ENCODE measurements at regions not wholly inside any gene's neighbourhood (a gene's known extent, or its start where the extent isn't known, plus 50 kb on each side); places are given as distances from the start of the nearest gene placed in this dataset.
"Not testable (repeated sequence)": the region's sequence is repeated elsewhere in the genome, so short reads cannot be mapped to it uniquely, and the experiment has no call there.

DNA sequence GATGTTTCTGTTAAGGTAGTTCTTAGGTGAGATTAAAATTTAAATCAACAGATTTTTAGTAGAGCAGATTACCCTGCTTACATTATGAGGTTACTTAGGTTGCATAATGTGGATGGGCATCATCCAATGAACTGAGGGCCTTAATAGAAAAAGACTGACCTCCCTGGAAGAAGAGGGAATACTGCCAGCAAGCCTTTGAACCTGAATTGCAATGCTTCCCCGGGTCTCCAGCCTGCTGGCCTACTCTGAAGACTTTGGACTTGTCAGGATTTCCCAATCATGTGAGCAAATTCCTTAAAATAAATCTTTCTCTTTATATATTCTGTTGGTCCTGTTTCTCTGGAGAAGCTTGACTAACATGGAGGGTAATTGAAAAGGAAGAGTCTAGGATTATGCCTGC, 542.1 kb upstream of the ARRDC3 start:
- H3K4me1 Mint-ChIP-seq, result peaks cover 15% of the 10 kb centered on the region
- DNase-seq (ENCODE audit: low spot score), result no peak
- ATAC-seq, result no peak
- no peaks in the 10 kb centered on the region for H3K27me3 Mint-ChIP-seq (ENCODE audit: low read depth)
- H3K9me3 Mint-ChIP-seq, result no peaks in the 10 kb centered on the region
- no peak overlapping the region for H3K4me3 Mint-ChIP-seq
- TF ChIP-seq, protein P1, sequence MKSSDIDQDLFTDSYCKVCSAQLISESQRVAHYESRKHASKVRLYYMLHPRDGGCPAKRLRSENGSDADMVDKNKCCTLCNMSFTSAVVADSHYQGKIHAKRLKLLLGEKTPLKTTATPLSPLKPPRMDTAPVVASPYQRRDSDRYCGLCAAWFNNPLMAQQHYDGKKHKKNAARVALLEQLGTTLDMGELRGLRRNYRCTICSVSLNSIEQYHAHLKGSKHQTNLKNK (CRISPR knock-in tag; IDR thresholded peaks at IDR 0.05), result no peak
- H3K27ac Mint-ChIP-seq, result no peak overlapping the region
- ChIA-PET CTCF (no interaction called here), POLR2A (no interaction called here)
- H3K36me3 Mint-ChIP-seq, result no peaks in the 10 kb centered on the region

DNA sequence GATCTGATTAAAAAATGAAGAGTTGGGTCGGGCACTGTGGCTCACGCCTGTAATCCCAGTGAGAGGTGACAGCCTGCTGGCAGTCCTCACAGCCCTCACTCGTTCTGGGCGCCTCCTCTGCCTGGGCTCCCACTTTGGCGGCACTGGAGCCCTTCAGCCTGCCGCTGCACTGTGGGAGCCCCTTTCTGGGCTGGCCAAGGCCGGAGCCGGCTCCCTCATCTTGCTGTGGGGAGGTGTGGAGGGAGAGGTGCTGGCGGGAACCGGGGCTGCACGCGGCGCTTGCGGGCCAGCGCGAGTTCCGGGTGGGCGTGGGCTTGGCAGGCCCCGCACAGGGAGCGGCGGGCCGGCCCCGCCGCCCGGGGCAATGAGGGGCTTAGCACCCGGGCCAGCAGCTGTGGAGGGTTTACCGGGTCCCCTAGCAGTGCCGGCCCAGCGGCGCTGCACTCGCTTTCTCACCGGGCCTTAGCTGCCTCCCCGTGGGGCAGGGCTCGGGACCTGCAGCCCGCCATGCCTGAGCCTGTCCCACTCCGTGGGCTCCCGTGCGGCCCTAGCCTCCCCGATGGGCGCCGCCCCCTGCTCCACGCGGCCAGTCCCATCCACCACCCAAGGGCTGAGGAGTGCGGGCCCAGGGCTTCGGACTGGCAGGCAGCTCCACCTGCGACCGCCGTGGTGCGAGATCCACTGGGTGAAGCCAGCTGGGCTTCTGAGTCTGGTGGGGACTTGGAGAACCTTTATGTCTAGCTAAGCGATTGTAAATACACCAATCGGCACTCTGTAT, 534.1 kb upstream of the ARRDC3 start:
- H3K27me3 Mint-ChIP-seq (ENCODE audit: low read depth); ATAC-seq; POLR2A ChIA-PET; DNase-seq (ENCODE audit: low spot score); H3K4me1 Mint-ChIP-seq; H3K27ac Mint-ChIP-seq; H3K4me3 Mint-ChIP-seq; H3K36me3 Mint-ChIP-seq; H3K9me3 Mint-ChIP-seq: not testable (repeated sequence)
- CTCF ChIA-PET, result interaction anchor here (1.7 kb wide), 1 partner anchor 275 kb away, joined by 7 read pairs; no protein-coding TSS in a partner anchor

DNA sequence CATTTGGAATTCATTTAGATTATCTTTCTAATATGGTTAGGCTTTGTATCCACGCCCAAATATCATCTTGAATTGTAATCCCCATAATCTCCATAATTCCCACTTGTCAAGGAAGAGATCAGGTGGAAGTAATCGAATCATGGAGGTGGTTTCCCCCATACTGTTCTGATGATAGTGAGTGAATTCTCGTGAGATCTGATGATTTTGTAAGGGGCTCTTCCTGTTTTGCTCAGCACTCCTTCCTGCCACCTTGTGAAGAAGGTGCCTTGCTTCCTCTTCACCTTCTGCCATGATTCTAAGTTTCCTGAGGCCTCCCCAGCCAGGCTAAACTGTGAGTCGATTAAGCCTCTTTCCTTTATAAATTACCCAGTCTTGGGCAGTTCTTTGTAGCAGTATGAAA, 527.5 kb upstream of the ARRDC3 start:
- TF ChIP-seq ZNF423 (CRISPR knock-in tag; IDR thresholded peaks at IDR 0.05), result no peak
- TF ChIP-seq, protein P2, sequence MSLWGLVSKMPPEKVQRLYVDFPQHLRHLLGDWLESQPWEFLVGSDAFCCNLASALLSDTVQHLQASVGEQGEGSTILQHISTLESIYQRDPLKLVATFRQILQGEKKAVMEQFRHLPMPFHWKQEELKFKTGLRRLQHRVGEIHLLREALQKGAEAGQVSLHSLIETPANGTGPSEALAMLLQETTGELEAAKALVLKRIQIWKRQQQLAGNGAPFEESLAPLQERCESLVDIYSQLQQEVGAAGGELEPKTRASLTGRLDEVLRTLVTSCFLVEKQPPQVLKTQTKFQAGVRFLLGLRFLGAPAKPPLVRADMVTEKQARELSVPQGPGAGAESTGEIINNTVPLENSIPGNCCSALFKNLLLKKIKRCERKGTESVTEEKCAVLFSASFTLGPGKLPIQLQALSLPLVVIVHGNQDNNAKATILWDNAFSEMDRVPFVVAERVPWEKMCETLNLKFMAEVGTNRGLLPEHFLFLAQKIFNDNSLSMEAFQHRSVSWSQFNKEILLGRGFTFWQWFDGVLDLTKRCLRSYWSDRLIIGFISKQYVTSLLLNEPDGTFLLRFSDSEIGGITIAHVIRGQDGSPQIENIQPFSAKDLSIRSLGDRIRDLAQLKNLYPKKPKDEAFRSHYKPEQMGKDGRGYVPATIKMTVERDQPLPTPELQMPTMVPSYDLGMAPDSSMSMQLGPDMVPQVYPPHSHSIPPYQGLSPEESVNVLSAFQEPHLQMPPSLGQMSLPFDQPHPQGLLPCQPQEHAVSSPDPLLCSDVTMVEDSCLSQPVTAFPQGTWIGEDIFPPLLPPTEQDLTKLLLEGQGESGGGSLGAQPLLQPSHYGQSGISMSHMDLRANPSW (CRISPR knock-in tag; conservative IDR thresholded peaks at IDR 0.05; ENCODE audit: low read depth), result no peak
- no peak for TF ChIP-seq TP53 (CRISPR knock-in tag; IDR thresholded peaks at IDR 0.05)
- no peak for TF ChIP-seq RORB (CRISPR knock-in tag; IDR thresholded peaks at IDR 0.05)
- TF ChIP-seq, protein P3, sequence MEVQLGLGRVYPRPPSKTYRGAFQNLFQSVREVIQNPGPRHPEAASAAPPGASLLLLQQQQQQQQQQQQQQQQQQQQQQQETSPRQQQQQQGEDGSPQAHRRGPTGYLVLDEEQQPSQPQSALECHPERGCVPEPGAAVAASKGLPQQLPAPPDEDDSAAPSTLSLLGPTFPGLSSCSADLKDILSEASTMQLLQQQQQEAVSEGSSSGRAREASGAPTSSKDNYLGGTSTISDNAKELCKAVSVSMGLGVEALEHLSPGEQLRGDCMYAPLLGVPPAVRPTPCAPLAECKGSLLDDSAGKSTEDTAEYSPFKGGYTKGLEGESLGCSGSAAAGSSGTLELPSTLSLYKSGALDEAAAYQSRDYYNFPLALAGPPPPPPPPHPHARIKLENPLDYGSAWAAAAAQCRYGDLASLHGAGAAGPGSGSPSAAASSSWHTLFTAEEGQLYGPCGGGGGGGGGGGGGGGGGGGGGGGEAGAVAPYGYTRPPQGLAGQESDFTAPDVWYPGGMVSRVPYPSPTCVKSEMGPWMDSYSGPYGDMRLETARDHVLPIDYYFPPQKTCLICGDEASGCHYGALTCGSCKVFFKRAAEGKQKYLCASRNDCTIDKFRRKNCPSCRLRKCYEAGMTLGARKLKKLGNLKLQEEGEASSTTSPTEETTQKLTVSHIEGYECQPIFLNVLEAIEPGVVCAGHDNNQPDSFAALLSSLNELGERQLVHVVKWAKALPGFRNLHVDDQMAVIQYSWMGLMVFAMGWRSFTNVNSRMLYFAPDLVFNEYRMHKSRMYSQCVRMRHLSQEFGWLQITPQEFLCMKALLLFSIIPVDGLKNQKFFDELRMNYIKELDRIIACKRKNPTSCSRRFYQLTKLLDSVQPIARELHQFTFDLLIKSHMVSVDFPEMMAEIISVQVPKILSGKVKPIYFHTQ (CRISPR knock-in tag; IDR thresholded peaks at IDR 0.05), result no peak
- no peak for TF ChIP-seq ZNF416 (CRISPR knock-in tag; IDR thresholded peaks at IDR 0.05)
- TF ChIP-seq, protein P4, sequence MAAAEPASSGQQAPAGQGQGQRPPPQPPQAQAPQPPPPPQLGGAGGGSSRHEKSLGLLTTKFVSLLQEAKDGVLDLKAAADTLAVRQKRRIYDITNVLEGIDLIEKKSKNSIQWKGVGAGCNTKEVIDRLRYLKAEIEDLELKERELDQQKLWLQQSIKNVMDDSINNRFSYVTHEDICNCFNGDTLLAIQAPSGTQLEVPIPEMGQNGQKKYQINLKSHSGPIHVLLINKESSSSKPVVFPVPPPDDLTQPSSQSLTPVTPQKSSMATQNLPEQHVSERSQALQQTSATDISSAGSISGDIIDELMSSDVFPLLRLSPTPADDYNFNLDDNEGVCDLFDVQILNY (CRISPR knock-in tag; IDR thresholded peaks at IDR 0.05), result no peak
- no peak for TF ChIP-seq EMX1 (CRISPR knock-in tag; IDR thresholded peaks at IDR 0.05)
- TF ChIP-seq CREB1 (CRISPR knock-in tag; IDR thresholded peaks at IDR 0.05), result no peak
- no peak for TF ChIP-seq ZNF396 (CRISPR knock-in tag; IDR thresholded peaks at IDR 0.05; ENCODE audit: borderline replicate concordance)
- no peak for TF ChIP-seq TCF7 (CRISPR knock-in tag; IDR thresholded peaks at IDR 0.05; ENCODE audit: low read depth)
- no peak for TF ChIP-seq MXD4 (CRISPR knock-in tag; IDR thresholded peaks at IDR 0.05; ENCODE audit: borderline replicate concordance)
- TF ChIP-seq, protein P5, sequence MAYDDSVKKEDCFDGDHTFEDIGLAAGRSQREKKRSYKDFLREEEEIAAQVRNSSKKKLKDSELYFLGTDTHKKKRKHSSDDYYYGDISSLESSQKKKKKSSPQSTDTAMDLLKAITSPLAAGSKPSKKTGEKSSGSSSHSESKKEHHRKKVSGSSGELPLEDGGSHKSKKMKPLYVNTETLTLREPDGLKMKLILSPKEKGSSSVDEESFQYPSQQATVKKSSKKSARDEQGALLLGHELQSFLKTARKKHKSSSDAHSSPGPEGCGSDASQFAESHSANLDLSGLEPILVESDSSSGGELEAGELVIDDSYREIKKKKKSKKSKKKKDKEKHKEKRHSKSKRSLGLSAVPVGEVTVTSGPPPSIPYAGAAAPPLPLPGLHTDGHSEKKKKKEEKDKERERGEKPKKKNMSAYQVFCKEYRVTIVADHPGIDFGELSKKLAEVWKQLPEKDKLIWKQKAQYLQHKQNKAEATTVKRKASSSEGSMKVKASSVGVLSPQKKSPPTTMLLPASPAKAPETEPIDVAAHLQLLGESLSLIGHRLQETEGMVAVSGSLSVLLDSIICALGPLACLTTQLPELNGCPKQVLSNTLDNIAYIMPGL (CRISPR knock-in tag; IDR thresholded peaks at IDR 0.05), result no peak
- Mint-ChIP-seq H3K27me3 (ENCODE audit: low read depth) (no peaks in the 10 kb centered on the region), H3K36me3 (no peaks in the 10 kb centered on the region), H3K4me1 (peaks cover 5% of the 10 kb centered on the region; the same call in 1 of the 2 replicates), H3K4me3 (no peak overlapping the region), H3K27ac (no peak overlapping the region), H3K9me3 (no peaks in the 10 kb centered on the region)
- ChIA-PET POLR2A (no interaction called here), CTCF (no interaction called here)
- DNase-seq (ENCODE audit: low spot score) (no peak), ATAC-seq (no peak)
